ENCODE measurements at regions not wholly inside any gene's neighbourhood (a gene's known extent, or its start where the extent isn't known, plus 50 kb on each side); places are given as distances from the start of the nearest gene placed in this dataset.

GRCh38 chr6:22470454-22471131 lies 98.8 kb upstream of the HDGFL1 start:
- TF ChIP-seq, protein P1, sequence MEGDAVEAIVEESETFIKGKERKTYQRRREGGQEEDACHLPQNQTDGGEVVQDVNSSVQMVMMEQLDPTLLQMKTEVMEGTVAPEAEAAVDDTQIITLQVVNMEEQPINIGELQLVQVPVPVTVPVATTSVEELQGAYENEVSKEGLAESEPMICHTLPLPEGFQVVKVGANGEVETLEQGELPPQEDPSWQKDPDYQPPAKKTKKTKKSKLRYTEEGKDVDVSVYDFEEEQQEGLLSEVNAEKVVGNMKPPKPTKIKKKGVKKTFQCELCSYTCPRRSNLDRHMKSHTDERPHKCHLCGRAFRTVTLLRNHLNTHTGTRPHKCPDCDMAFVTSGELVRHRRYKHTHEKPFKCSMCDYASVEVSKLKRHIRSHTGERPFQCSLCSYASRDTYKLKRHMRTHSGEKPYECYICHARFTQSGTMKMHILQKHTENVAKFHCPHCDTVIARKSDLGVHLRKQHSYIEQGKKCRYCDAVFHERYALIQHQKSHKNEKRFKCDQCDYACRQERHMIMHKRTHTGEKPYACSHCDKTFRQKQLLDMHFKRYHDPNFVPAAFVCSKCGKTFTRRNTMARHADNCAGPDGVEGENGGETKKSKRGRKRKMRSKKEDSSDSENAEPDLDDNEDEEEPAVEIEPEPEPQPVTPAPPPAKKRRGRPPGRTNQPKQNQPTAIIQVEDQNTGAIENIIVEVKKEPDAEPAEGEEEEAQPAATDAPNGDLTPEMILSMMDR (IDR thresholded peaks at IDR 0.05), result no peak
- TF ChIP-seq POLR2A (IDR thresholded peaks at IDR 0.05), result no peak

Data from Peyer's patch (tissue), 4 donors.